ENCODE measurements at regions not wholly inside any gene's neighbourhood (a gene's known extent, or its start where the extent isn't known, plus 50 kb on each side); places are given as distances from the start of the nearest gene placed in this dataset.

- no peak for DNase-seq
These were observed 1565.9 kb downstream of the ARAP2 start for GRCh38 chr4:34678431-34678830.

- DNase-seq, result no peak
These were observed 1565.1 kb downstream of the ARAP2 start for GRCh38 chr4:34679228-34679627.

DNA sequence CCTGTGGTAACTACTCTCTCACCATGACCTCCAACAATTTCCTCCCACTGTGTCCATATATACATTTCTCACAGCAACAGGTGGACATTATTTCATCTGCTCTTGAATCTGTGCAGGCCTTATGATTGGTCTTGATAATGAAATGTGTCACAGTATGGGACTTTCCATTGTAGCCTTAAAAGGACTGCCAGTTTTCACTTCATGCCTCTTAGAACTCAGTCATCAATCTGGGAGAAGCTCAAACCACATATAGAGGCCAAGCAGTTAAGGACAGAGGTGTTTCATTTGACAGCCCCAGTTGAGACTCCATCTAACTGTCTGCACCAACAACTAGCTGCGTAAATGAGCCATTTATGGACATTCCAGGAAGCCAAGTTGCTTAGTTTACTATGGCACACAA lies 1534.8 kb downstream of the ARAP2 start:
- DNase-seq, result no peak

DNA sequence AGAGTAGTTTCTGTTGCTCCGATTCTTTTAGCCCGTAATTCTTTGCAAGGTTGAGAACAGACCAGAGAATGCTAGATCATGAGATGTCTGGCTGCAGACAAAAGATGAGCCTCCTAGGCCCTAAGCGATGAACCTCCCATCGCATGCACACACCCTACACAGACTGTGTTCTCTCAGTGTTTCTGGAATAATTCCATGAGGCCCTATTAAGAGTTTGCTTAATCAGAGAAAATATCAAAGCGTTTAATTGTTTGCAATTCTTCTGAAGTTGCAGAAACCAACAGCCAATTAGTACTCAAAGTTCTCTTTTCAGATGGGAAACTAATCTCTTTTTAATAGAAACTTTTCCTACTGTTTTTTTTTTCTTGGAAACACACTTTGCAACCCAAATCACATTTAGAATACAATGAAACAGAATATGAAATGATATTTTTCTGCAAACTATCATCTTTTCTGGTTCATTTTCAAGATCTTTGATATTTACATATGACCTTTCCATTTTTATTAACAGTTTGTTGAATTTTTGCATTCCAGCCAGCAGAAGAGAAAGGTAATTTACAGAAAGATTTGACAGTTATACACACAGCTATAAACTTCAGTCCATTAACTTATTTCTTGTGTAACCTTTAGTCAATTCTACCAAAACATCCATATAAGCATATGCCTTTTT lies 1525.6 kb downstream of the ARAP2 start:
- no peak for DNase-seq

DNA sequence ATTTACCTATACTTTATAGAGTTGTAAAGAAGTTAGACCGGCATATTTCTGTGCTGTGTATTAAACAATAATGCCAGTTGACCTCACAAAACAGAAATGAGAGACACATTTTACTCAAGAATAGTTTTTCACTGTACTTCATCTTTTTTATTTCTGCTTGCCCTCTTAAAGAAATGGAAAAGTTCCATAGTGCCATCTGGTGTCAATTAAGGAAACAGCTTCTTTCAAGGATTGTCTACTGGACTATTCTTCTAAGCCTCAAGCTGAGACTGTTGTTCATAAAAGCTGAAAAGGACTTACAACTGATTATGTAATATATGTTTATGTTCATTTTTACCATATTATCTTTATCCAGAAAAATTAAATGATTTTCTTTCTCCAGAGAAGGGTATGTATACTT lies 1523.7 kb downstream of the ARAP2 start:
- peak; percentile 67 for DNase-seq

DNA sequence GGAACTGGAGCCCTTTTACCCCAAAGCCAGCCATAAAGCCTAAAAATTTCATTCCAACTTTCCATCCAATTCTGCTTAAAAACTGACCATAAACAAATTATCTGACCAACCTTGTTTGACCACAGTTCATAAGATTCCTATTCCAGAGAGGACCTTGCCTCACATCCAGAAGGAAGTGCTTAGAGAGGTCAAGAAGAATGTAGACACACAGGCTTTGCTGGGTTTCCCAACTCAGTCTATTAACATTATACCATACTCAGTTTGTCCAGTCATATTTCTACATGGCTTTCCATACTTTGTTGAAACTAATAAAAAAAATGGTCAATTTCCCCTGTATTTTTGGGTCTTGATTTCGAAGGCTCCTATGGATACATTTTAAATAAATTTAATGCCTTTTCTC lies 1522.5 kb downstream of the ARAP2 start:
- no peak for DNase-seq

- DNase-seq, result no peak
These were observed 1520.7 kb downstream of the ARAP2 start for GRCh38 chr4:34723605-34724004.

GRCh38 chr4:34724491-34724890 lies 1519.8 kb downstream of the ARAP2 start:
- no peak for DNase-seq

DNA sequence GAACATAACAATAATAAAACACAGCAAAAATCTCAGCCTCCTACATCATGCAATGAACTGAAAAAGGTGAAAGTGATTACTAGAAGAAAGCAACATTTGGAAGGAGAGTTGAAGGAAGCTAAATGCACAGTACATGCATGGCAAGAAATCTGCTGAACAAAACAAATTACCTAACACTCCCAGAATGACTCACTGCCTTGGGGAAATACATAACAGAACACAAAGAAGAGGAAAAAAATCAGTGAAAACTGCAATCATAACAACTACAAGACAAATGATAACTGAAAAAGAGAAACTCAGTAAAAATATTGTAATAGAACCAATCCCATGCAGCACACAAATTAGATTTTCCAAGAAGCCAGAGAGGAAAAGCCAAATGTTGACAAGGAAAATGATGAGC lies 1513.2 kb downstream of the ARAP2 start:
- DNase-seq, result peak; percentile 47

GRCh38 chr4:34732176-34732950 lies 1512.0 kb downstream of the ARAP2 start:
- DNase-seq, result no peak

GRCh38 chr4:34733185-34733941 lies 1511.0 kb downstream of the ARAP2 start:
- no peak for DNase-seq

GRCh38 chr4:34766935-34767334 lies 1477.4 kb downstream of the ARAP2 start:
- DNase-seq, result no peak

- DNase-seq, result peak; percentile 15
These were observed 1476.9 kb downstream of the ARAP2 start for GRCh38 chr4:34767407-34767806.

DNA sequence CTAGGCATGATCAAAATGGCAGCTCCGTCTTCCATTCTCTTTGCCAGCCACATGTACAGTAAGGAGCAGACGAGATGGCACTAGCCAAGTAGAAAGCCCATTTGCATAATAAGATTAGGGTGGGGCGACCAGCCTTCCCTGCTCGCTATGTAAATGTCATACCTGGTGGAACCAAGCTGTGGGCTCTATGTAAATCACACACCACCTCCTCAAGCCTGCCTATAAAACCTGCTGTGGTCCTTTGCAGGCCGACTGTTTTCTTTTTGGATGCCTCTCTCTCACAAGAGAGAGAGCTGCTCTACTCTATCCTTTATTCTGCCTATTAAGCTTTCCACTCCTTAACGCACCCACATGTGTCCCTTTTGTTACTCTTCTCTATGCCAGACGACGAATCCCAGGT lies 1472.7 kb downstream of the ARAP2 start:
- no peak for DNase-seq

GRCh38 chr4:34790131-34790530 lies 1454.2 kb downstream of the ARAP2 start:
- peak; percentile 21 for DNase-seq

- no peak for DNase-seq
These were observed 1453.1 kb downstream of the ARAP2 start for GRCh38 chr4:34791209-34791608.

DNA sequence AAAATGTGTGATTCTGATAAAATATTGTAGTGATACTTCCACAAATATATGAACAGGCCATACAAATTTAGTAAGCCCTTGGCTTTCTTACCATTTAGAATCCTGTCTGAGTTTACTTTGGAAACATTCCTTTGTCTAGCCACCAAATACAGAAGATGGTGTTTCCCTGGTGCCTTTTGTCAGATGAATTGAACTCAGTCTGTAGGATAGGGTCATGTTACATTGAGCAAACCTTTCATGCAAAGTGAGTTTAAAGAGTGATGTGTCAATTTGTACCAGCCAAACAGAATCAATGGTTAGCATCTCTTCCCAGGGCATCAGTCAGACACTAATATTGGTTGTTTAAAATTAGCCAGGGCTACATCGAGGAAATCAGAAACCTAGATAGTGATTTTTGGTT lies 1443.4 kb downstream of the ARAP2 start:
- DNase-seq, result no peak

DNA sequence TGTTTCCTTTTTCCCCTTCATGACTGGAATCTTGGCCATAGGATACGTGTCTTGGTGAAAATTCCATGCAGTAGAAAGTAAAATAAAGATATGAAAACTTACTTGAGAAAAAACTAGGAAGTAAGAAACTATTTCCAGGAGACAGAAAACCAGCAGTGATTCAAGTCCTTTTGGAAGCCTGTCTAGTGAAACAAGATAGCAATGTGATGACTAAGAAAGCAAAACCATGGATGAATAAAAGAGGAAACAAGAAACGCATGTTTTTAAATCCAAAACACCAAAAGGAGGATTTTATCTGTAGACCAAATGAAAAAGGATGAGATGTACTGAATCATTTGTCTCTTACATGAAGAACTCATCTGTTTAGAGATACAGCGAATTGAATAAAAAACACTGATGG lies 1430.0 kb downstream of the ARAP2 start:
- no peak for DNase-seq

DNA sequence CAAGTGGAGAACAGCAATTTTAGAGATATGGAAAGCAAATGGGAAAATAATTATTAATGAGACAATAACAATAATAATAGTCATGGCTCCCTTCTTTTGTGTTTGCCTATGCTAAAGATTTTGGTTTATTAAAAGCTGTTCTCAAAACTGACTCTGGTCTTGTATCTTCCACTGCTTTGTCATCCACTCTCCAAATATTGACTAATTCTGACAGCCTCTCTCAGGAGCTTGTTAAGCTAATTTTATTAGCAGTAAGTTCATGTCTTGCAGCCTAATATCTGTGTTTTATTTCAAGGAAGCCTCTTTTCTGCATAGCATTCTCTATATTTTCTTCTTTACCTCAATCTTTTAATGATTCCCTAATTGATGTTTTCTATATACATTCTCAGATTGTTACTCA lies 1419.8 kb downstream of the ARAP2 start:
- no peak for DNase-seq

- DNase-seq, result no peak
These were observed 1417.7 kb downstream of the ARAP2 start for GRCh38 chr4:34826660-34827059.

- DNase-seq, result peak; percentile 57
These were observed 1398.4 kb downstream of the ARAP2 start for GRCh38 chr4:34845926-34846325.

- peak; percentile 10 for DNase-seq
These were observed 1393.9 kb downstream of the ARAP2 start for GRCh38 chr4:34850421-34850820.

- peak; percentile 59 for DNase-seq
These were observed 1393.3 kb downstream of the ARAP2 start for GRCh38 chr4:34850968-34851367.

All from muscle of arm (tissue), 1 donor.